Kidney epithelial cell (primary cell): ENCODE measurements at regions not wholly inside any gene's neighbourhood (a gene's known extent, or its start where the extent isn't known, plus 50 kb on each side); places are given as distances from the start of the nearest gene placed in this dataset.
"Not testable (repeated sequence)": the region's sequence is repeated elsewhere in the genome, so short reads cannot be mapped to it uniquely, and the experiment has no call there.

Experiments used
- DNase-seq: peaks from one replicate; pipeline ENCODE4 v3.0.0-alpha.2; 2010; ENCODE audit warnings: low read depth
- H3K27me3 ChIP-seq: 2 replicates; pipeline ENCODE4 v1.6.0; 2011; ENCODE audit warnings: low read length; ENCODE audit not compliant: control insufficient read depth, insufficient read depth
- H3K36me3 ChIP-seq: 2 replicates; pipeline ENCODE4 v1.5.1; 2011; ENCODE audit warnings: low read length; ENCODE audit not compliant: control insufficient read depth, insufficient read depth
- H3K4me3 ChIP-seq: 2 replicates; pipeline ENCODE4 v1.5.1; 2011; ENCODE audit warnings: low read depth, mild to moderate bottlenecking, control low read depth, low read length
- TF ChIP-seq, protein P1 (sequence below): IDR thresholded peaks from 2 replicates; pipeline ENCODE4 v1.5.1; 2011; ENCODE audit warnings: mild to moderate bottlenecking, moderate library complexity, low read length, control low read depth, inconsistent platforms; ENCODE audit not compliant: insufficient read depth, poor library complexity, severe bottlenecking

DNA sequence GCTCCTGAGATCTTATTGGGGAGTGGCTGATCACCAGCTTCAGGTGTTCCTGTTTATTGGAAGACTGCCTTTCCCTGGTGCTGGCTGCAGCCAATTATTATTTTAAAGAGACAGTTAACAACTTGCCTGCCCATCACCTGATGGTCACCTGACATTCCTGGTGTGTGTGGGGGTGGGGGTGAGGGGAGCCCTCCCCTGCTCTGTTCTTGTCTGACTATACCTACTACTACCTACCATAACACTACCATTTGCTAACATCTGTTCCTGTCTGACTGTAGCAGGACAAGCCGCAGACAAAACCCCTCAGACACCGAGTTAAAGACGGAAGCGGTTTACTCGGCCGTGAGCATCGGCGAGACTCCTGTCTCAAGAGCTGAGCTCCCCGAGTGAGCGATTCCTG, 54.9 kb upstream of the NBPF3 start:
- H3K4me3 ChIP-seq = no peak overlapping the region
- peaks cover 6% of the 10 kb centered on the region for H3K27me3 ChIP-seq
- TF ChIP-seq, protein P1, sequence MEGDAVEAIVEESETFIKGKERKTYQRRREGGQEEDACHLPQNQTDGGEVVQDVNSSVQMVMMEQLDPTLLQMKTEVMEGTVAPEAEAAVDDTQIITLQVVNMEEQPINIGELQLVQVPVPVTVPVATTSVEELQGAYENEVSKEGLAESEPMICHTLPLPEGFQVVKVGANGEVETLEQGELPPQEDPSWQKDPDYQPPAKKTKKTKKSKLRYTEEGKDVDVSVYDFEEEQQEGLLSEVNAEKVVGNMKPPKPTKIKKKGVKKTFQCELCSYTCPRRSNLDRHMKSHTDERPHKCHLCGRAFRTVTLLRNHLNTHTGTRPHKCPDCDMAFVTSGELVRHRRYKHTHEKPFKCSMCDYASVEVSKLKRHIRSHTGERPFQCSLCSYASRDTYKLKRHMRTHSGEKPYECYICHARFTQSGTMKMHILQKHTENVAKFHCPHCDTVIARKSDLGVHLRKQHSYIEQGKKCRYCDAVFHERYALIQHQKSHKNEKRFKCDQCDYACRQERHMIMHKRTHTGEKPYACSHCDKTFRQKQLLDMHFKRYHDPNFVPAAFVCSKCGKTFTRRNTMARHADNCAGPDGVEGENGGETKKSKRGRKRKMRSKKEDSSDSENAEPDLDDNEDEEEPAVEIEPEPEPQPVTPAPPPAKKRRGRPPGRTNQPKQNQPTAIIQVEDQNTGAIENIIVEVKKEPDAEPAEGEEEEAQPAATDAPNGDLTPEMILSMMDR = no peak
- DNase-seq = no peak
- no peaks in the 10 kb centered on the region for H3K36me3 ChIP-seq

DNA sequence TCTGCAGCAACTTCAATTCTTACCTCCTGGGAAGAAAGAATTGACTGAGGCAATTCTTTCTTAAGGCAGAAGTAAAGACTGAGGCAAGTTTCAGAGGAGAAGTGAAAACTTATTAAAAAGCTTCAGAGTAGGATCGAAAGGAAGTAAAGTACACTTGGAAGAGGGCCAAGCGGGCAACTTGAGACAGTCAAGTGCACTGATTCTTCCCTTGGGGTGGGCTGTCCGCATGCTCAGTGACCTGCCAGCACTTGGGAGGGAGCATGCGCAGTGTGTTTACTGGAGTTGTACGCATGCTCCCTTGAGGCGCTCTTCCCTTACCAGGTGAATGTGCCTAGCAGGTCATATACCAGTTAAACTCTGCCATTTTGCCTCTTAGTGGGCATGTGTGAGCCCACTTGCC, 55.3 kb upstream of the NBPF3 start:
- H3K36me3 ChIP-seq = no peaks in the 10 kb centered on the region
- no peak for DNase-seq
- TF ChIP-seq, protein P1 = no peak
- no peak overlapping the region for H3K4me3 ChIP-seq
- H3K27me3 ChIP-seq = peaks cover 6% of the 10 kb centered on the region

DNA sequence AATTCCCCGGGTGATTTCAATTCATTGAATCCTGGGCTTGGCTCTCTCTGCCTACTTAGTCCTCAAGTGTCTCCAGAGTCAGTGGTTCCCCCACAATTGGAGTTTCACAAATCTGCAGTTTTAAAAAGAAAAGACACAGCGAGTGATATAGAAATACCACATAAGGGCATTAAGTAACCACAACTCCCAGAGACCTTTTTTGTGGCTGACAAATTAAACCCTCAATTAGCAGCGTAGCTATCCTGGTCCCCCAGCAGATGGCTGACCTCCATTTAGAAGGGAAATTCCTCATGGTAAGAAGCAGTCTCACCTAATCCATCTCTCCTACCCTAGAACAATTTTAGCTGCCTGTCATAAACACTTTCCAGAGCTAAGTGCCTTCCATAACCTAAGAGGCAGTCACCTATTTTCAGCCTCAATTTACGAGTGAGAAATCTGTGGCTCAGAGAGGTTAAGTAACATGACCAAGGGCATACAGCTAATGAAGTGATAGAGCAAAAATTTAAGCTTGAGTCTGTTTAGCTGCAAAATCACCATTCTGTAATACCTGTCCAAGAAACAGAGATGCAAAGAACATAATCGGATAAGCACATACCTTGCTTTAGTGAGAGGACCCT, 56.0 kb upstream of the NBPF3 start:
- DNase-seq = no peak
- no peaks in the 10 kb centered on the region for H3K36me3 ChIP-seq
- no peak overlapping the region for H3K4me3 ChIP-seq
- H3K27me3 ChIP-seq = peaks cover 6% of the 10 kb centered on the region
- TF ChIP-seq, protein P1 = no peak

DNA sequence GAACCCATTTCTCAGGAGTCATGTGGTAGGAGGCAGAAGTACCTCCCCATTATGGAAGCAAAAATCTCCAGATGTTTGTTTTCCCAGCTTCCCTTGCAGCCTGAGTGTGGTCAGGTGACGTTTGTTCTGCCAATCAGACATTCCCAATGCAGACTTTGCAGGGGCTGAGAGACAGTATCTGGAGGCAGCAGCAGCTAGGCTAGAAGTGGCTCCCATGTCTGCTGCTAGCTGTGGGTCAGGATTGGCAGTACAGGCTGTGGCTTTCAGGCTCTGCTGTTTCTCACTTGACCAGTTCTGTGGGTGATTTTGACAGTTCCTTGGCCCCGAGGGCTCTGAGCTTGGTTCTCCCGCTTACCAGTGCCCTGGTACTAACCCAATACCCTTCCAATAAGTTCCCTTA, 58.6 kb upstream of the NBPF3 start:
- no peak for DNase-seq

DNA sequence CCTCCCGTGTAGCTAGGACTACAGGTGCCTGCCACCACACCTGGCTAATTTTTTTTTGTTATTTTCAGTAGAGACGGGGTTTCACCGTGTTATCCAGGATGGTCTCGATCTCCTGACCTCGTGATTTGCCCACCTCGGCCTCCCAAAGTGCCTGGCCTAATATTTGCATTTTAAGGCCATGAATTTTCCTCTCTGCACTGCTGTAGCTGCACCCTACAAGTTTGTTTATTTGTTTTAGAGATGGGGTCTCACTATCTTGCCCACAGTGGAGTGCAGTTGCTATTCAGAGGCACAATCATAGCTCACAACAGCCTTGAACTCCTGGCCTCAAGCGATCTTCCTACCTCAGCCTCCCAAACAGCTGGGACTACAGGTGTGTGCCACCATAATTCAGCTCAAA, 59.8 kb upstream of the NBPF3 start:
- not testable (repeated sequence) for H3K27me3 ChIP-seq, H3K36me3 ChIP-seq, DNase-seq, H3K4me3 ChIP-seq

More for the DNA sequence above, 58.6 kb upstream of the NBPF3 start:
- H3K36me3 ChIP-seq = no peaks in the 10 kb centered on the region
- no peak overlapping the region for H3K4me3 ChIP-seq
- TF ChIP-seq, protein P1 = no peak
- peaks cover 6% of the 10 kb centered on the region for H3K27me3 ChIP-seq

DNA sequence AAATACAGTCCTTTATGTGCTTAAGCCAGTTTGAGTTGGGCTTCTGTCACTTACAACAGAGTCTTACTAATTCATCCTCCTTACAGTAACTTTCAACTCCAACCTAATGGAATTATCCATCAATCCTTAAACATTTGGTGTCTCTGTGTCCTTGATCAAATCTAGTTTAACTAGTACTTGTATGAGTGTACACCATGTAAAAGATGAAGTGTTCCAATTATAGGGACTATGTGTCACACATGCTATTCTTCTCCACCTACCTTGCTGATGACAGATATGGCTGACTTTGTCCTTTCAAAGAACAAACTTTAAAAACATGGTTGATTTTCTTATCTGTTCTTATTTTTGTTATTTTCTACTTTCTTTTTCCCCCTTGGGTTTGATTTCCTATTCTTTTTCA, 60.4 kb upstream of the NBPF3 start:
- H3K4me3 ChIP-seq = no peak overlapping the region
- no peaks in the 10 kb centered on the region for H3K36me3 ChIP-seq
- DNase-seq = no peak
- peaks cover 4% of the 10 kb centered on the region for H3K27me3 ChIP-seq
- TF ChIP-seq, protein P1 = no peak
